ENCODE measurements at regions not wholly inside any gene's neighbourhood (a gene's known extent, or its start where the extent isn't known, plus 50 kb on each side); places are given as distances from the start of the nearest gene placed in this dataset.
"Not testable (repeated sequence)": the region's sequence is repeated elsewhere in the genome, so short reads cannot be mapped to it uniquely, and the experiment has no call there.

- not testable (repeated sequence) for DNase-seq
Measured at GRCh38 chr16:70014915-70015314, 63.8 kb downstream of the CLEC18A start.

- not testable (repeated sequence) for DNase-seq
Measured at GRCh38 chr16:70016751-70017150, 65.6 kb downstream of the CLEC18A start.

- DNase-seq: no peak
Measured at GRCh38 chr16:70018254-70018653, 67.1 kb downstream of the CLEC18A start.

GRCh38 chr16:70023207-70023606 is 72.1 kb downstream of the CLEC18A start:
- not testable (repeated sequence) for DNase-seq

- not testable (repeated sequence) for DNase-seq
Measured at GRCh38 chr16:70023956-70024355, 72.8 kb downstream of the CLEC18A start.

GRCh38 chr16:70026165-70026854 is 75.2 kb downstream of the CLEC18A start:
- DNase-seq: peak; percentile 2

GRCh38 chr16:70032906-70033305 is 81.2 kb upstream of the PDPR start:
- DNase-seq: not testable (repeated sequence)

GRCh38 chr16:70037913-70038312 is 76.2 kb upstream of the PDPR start:
- DNase-seq: not testable (repeated sequence)

- not testable (repeated sequence) for DNase-seq
Measured at GRCh38 chr16:70040554-70040953, 73.6 kb upstream of the PDPR start.

- DNase-seq: not testable (repeated sequence)
Measured at GRCh38 chr16:70043538-70044067, 70.5 kb upstream of the PDPR start.

GRCh38 chr16:70046560-70046959 is 67.6 kb upstream of the PDPR start:
- not testable (repeated sequence) for DNase-seq

GRCh38 chr16:70048083-70048482 is 66.0 kb upstream of the PDPR start:
- DNase-seq: not testable (repeated sequence)

GRCh38 chr16:70058056-70058455 is 56.1 kb upstream of the PDPR start:
- not testable (repeated sequence) for DNase-seq

- DNase-seq: not testable (repeated sequence)
Measured at GRCh38 chr16:70059429-70059828, 54.7 kb upstream of the PDPR start.

GRCh38 chr16:70060521-70061027 is 53.6 kb upstream of the PDPR start:
- DNase-seq: not testable (repeated sequence)

GRCh38 chr16:70061671-70062218 is 52.4 kb upstream of the PDPR start:
- DNase-seq: not testable (repeated sequence)

- DNase-seq: not testable (repeated sequence)
Measured at GRCh38 chr16:70062947-70063346, 51.2 kb upstream of the PDPR start.

Measured in muscle of arm (tissue), 1 donor.